SK-N-SH (cell line): ENCODE measurements at regions not wholly inside any gene's neighbourhood (a gene's known extent, or its start where the extent isn't known, plus 50 kb on each side); places are given as distances from the start of the nearest gene placed in this dataset.

Experiments used
- CTCF ChIA-PET: fragments of 300-600, 350-600 bp; formaldehyde crosslinking; extraction: SDS; loops from one replicate; lab custom pipeline; 2021; lab: Yijun Ruan, JAX
- POLR2A ChIA-PET: fragments of 350-600 bp; sonication (Branson Sonifier 250); formaldehyde crosslinking; extraction: SDS; loops from one replicate; lab custom pipeline; 2020; ENCODE audit warnings: antibody characterized with exemption, inconsistent platforms; lab: Yijun Ruan, JAX
- DNase-seq: peaks from one replicate; pipeline ENCODE4 v3.0.0; 2012
- H2AFZ ChIP-seq: fragments of 200-600 bp; sonication (generic); 2 replicates; pipeline ENCODE4 v1.8.1; 2016; ENCODE audit warnings: antibody characterized with exemption, mild to moderate bottlenecking, low read depth
- H3F3A ChIP-seq: fragments of 200-600 bp; sonication (generic); replicated peaks from 2 replicates; pipeline ENCODE3; 2016; ENCODE audit warnings: antibody characterized with exemption, mild to moderate bottlenecking; ENCODE audit not compliant: insufficient read depth
- H3K27ac ChIP-seq, 2 experiments: fragments of 200-500 bp in 1 of 2; fragments of 200-600 bp in 1 of 2; sonication (Bioruptor generic) in 1 of 2; sonication (generic), shearing (Covaris generic) in 1 of 2; 2 replicates each; pipeline versions ENCODE4 v1.5.1 to v1.6.1; 2014 to 2016; ENCODE audit warnings: low read depth in 2 of 2, inconsistent platforms in 1 of 2, low read length in 1 of 2, mild to moderate bottlenecking in 1 of 2, mixed read lengths in 1 of 2
- H3K27me3 ChIP-seq: fragments of 200-600 bp; sonication (generic), shearing (Covaris generic); 2 replicates; pipeline ENCODE4 v1.6.1; 2016; ENCODE audit warnings: mixed run types; ENCODE audit not compliant: insufficient read depth
- H3K36me3 ChIP-seq, 2 experiments: fragments of 200-500 bp in 1 of 2; fragments of 200-600 bp in 1 of 2; sonication (Bioruptor generic) in 1 of 2; sonication (generic) in 1 of 2; replicated peaks in 1 of 2; 2 replicates each; pipeline versions ENCODE3 to v1.5.1; 2014 to 2016; ENCODE audit warnings: low read length in 1 of 2, mild to moderate bottlenecking in 1 of 2; ENCODE audit not compliant: insufficient read depth in 2 of 2, control insufficient read depth in 1 of 2
- H3K4me1 ChIP-seq, 2 experiments: fragments of 200-500 bp in 1 of 2; fragments of 200-600 bp in 1 of 2; sonication (Bioruptor generic) in 1 of 2; sonication (generic), shearing (Covaris generic) in 1 of 2; 2 replicates each; pipeline versions ENCODE4 v1.5.1 to v1.6.1; 2014 to 2016; ENCODE audit warnings: low read depth in 1 of 2, low read length in 1 of 2, mixed run types in 1 of 2; ENCODE audit not compliant: insufficient read depth in 2 of 2, control insufficient read depth in 1 of 2
- H3K4me2 ChIP-seq: fragments of 200-600 bp; sonication (generic), shearing (Covaris generic); 2 replicates; pipeline ENCODE4 v1.6.1; 2017; ENCODE audit warnings: mixed run types
- H3K4me3 ChIP-seq, 2 experiments: fragments of 200-500 bp in 1 of 2; fragments of 200-600 bp in 1 of 2; sonication (Bioruptor generic) in 1 of 2; sonication (generic), shearing (Covaris generic) in 1 of 2; 2 replicates each; pipeline versions ENCODE4 v1.5.1 to v1.8.1; 2014 to 2016; ENCODE audit warnings: low read depth in 2 of 2, inconsistent platforms in 1 of 2, low read length in 1 of 2, mild to moderate bottlenecking in 1 of 2, mixed read lengths in 1 of 2, moderate library complexity in 1 of 2
- H3K79me2 ChIP-seq: fragments of 200-600 bp; sonication (generic); 2 replicates; pipeline ENCODE4 v1.8.1; 2017; ENCODE audit warnings: mild to moderate bottlenecking; ENCODE audit not compliant: insufficient read depth
- H3K9ac ChIP-seq: fragments of 200-600 bp; sonication (generic); 2 replicates; pipeline ENCODE4 v1.6.1; 2017; ENCODE audit warnings: mixed run types
- H3K9me2 ChIP-seq: fragments of 200-600 bp; sonication (generic); 2 replicates; pipeline ENCODE4 v1.6.1; 2017; ENCODE audit warnings: mixed run types
- H3K9me3 ChIP-seq: fragments of 200-600 bp; sonication (generic); 2 replicates; pipeline ENCODE4 v1.6.1; 2017; ENCODE audit warnings: mixed run types, mild to moderate bottlenecking, moderate library complexity
- H4K20me1 ChIP-seq: fragments of 200-600 bp; sonication (generic); 2 replicates; pipeline ENCODE4 v1.6.1; 2017; ENCODE audit warnings: mild to moderate bottlenecking, mixed run types; ENCODE audit not compliant: insufficient read depth
- CHD2 ChIP-seq: fragments of 150-350 bp; IDR thresholded peaks from 2 replicates; pipeline ENCODE4 v1.6.1; 2018; ENCODE audit warnings: low read length; ENCODE audit not compliant: partially characterized antibody
- ELF1 ChIP-seq: IDR thresholded peaks from 2 replicates; pipeline ENCODE4 v1.4.0; 2012
- EP300 ChIP-seq, 2 experiments: IDR thresholded peaks; 2 replicates each; pipeline versions ENCODE4 v1.4.0 to v1.6.1; 2012; ENCODE audit warnings: borderline replicate concordance in 1 of 2, low read depth in 1 of 2, low read length in 1 of 2
- EZH2phosphoT487 ChIP-seq: fragments of 200-600 bp; sonication (generic); IDR thresholded peaks from 2 replicates; pipeline ENCODE4 v1.6.1; 2017; ENCODE audit warnings: low read depth, mixed run types, mild to moderate bottlenecking, antibody characterized with exemption, moderate library complexity, borderline replicate concordance
- FOXM1 ChIP-seq: IDR thresholded peaks from 2 replicates; pipeline ENCODE4 v1.4.0; 2012; ENCODE audit warnings: low read depth, mild to moderate bottlenecking
- GATA2 ChIP-seq: sonication (generic); formaldehyde crosslinking; IDR thresholded peaks from 2 replicates; pipeline ENCODE4 v1.5.0; 2020; ENCODE audit warnings: mild to moderate bottlenecking, missing genetic modification reagents
- MEF2A ChIP-seq: IDR thresholded peaks from 2 replicates; pipeline ENCODE4 v1.4.0; 2012; ENCODE audit warnings: low read depth, borderline replicate concordance
- MXI1 ChIP-seq: IDR thresholded peaks from 2 replicates; pipeline ENCODE4 v1.6.1; 2012; ENCODE audit warnings: mild to moderate bottlenecking, low read depth, low read length, improper control_type of control experiment
- NFIC ChIP-seq: IDR thresholded peaks from 2 replicates; pipeline ENCODE4 v1.4.0; 2012; ENCODE audit warnings: borderline replicate concordance
- NRF1 ChIP-seq: IDR thresholded peaks from 2 replicates; pipeline ENCODE4 v1.6.1; 2012; ENCODE audit warnings: low read depth, mild to moderate bottlenecking, low read length
- POLR2AphosphoS5 ChIP-seq: IDR thresholded peaks from 2 replicates; pipeline ENCODE4 v1.6.1; 2012; ENCODE audit warnings: low read depth, low read length
- RCOR1 ChIP-seq: fragments of 150-350 bp; IDR thresholded peaks from 2 replicates; pipeline ENCODE4 v1.6.1; 2017; ENCODE audit warnings: antibody characterized with exemption, low read length
- SMC3 ChIP-seq: IDR thresholded peaks from 2 replicates; pipeline ENCODE4 v1.6.1; 2012; ENCODE audit warnings: low read depth, low read length, improper control_type of control experiment
- TEAD4 ChIP-seq: IDR thresholded peaks from 2 replicates; pipeline ENCODE4 v1.4.0; 2012; ENCODE audit warnings: mild to moderate bottlenecking, borderline replicate concordance; ENCODE audit not compliant: insufficient read depth
- YY1 ChIP-seq: IDR thresholded peaks from 2 replicates; pipeline ENCODE4 v1.4.0; 2012; ENCODE audit warnings: low read depth, mild to moderate bottlenecking
- WGBS: methylation state at CpG from one replicate; pipeline ENCODE4 v1.1.6; 2017; ENCODE audit warnings: low lambda C conversion rate; 5-methylcytosine and 5-hydroxymethylcytosine counted together
- TF ChIP-seq, protein P1 (sequence below): IDR thresholded peaks from 2 replicates; pipeline ENCODE4 v1.4.0; 2012; ENCODE audit warnings: low read depth, borderline replicate concordance
- TF ChIP-seq, protein P2 (sequence below): IDR thresholded peaks from 2 replicates; pipeline ENCODE4 v1.4.0; 2012; ENCODE audit warnings: low read depth
- TF ChIP-seq, protein P3 (sequence below): fragments of 150-350 bp; IDR thresholded peaks from 2 replicates; pipeline ENCODE4 v1.6.1; 2017; ENCODE audit warnings: antibody characterized with exemption, low read length, low read depth, borderline replicate concordance
- TF ChIP-seq, protein P4 (sequence below): IDR thresholded peaks from 2 replicates; pipeline ENCODE4; 2012

DNA sequence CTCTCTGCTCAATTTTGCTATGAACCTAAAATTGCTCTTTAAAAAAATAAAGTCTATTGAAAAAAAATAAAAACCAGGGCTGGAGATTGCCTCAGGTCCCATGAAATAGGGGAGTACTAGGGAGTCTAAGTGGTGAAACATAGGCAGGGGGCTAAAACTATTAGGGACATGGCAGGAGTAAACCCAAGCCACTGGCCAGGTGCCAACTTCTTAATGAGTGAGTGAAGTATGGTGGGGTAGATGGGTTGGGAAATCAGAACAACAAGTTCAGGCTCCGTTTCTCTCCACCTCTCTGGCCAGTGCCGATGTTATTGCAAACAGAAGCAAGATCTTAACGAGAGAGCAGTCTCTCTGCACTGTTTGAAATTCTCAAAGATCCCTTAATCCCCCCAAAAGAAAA is 322.4 kb upstream of the CDH5 start:
- no peak for DNase-seq
- WGBS, result 33% methylated on average over 3 of the region's 3 CpGs
- H3F3A ChIP-seq, result no peaks in the 10 kb centered on the region
- no peaks in the 10 kb centered on the region for H3K9me3 ChIP-seq
- CTCF ChIA-PET, result no interaction called here
- no peak overlapping the region for H3K4me2 ChIP-seq
- H3K27ac ChIP-seq, result no peak overlapping the region
- no peaks in the 10 kb centered on the region for H3K27me3 ChIP-seq
- POLR2A ChIA-PET, result no interaction called here
- no peaks in the 10 kb centered on the region for H3K79me2 ChIP-seq
- no peaks in the 10 kb centered on the region for H3K36me3 ChIP-seq
- H3K9me2 ChIP-seq, result no peaks in the 10 kb centered on the region
- H3K4me3 ChIP-seq, result no peak overlapping the region
- H2AFZ ChIP-seq, result no peak overlapping the region
- TF ChIP-seq, protein P1, sequence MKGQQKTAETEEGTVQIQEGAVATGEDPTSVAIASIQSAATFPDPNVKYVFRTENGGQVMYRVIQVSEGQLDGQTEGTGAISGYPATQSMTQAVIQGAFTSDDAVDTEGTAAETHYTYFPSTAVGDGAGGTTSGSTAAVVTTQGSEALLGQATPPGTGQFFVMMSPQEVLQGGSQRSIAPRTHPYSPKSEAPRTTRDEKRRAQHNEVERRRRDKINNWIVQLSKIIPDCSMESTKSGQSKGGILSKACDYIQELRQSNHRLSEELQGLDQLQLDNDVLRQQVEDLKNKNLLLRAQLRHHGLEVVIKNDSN, result no peak
- TF ChIP-seq YY1 (no peak), TEAD4 (no peak), RCOR1 (no peak), NFIC (no peak), FOXM1 (no peak), MXI1 (no peak), EZH2phosphoT487 (no peak)
- TF ChIP-seq, protein P2, sequence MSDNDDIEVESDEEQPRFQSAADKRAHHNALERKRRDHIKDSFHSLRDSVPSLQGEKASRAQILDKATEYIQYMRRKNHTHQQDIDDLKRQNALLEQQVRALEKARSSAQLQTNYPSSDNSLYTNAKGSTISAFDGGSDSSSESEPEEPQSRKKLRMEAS, result no peak
- TF ChIP-seq, protein P3, sequence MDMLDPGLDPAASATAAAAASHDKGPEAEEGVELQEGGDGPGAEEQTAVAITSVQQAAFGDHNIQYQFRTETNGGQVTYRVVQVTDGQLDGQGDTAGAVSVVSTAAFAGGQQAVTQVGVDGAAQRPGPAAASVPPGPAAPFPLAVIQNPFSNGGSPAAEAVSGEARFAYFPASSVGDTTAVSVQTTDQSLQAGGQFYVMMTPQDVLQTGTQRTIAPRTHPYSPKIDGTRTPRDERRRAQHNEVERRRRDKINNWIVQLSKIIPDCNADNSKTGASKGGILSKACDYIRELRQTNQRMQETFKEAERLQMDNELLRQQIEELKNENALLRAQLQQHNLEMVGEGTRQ, result no peak
- no peak overlapping the region for H3K9ac ChIP-seq
- H3K4me1 ChIP-seq, result no peaks in the 10 kb centered on the region; a peak in 1 of 4 replicates
- no peaks in the 10 kb centered on the region for H4K20me1 ChIP-seq

DNA sequence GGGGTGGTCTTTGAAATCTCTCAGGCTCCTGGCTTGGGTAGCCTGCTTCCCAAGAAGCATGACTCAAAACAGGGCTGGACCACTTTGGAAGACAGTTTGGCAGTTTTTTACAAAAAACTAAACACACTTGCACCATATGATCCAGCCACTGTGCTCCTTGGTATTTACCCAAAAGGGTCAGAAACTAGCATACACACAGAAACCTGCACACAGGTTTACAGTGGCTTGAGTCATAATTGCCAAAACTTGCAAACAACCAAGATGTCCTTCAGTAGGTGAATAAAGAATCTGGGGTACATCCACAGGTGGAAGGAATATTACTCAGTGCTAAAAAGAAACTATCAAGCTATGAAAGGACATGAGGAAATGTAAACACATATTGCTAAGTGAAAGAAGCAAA is 323.2 kb upstream of the CDH5 start:
- Histone ChIP-seq H2AFZ (no peak overlapping the region), H3K4me3 (no peak overlapping the region), H3K36me3 (no peaks in the 10 kb centered on the region), H3K4me1 (no peaks in the 10 kb centered on the region; a peak in 1 of 4 replicates), H3K9me2 (no peaks in the 10 kb centered on the region), H3K79me2 (no peaks in the 10 kb centered on the region), H3K9ac (no peak overlapping the region), H3F3A (no peaks in the 10 kb centered on the region), H3K9me3 (no peaks in the 10 kb centered on the region), H3K27ac (no peak overlapping the region), H3K4me2 (no peak overlapping the region), H4K20me1 (no peaks in the 10 kb centered on the region), H3K27me3 (no peaks in the 10 kb centered on the region)
- POLR2A ChIA-PET, result no interaction called here
- TF ChIP-seq GATA2 (CRISPR knock-in tag) (no peak), MXI1 (no peak), ELF1 (no peak), SMC3 (no peak), MEF2A (no peak), NRF1 (no peak), EP300 (IDR thresholded peaks at IDR 0.05; ENCODE audit: borderline replicate concordance in 1 of 2, low read depth in 1 of 2, low read length in 1 of 2) (no peak), POLR2AphosphoS5 (no peak), CHD2 (no peak), TEAD4 (no peak)
- TF ChIP-seq, protein P3, result no peak
- TF ChIP-seq, protein P4, sequence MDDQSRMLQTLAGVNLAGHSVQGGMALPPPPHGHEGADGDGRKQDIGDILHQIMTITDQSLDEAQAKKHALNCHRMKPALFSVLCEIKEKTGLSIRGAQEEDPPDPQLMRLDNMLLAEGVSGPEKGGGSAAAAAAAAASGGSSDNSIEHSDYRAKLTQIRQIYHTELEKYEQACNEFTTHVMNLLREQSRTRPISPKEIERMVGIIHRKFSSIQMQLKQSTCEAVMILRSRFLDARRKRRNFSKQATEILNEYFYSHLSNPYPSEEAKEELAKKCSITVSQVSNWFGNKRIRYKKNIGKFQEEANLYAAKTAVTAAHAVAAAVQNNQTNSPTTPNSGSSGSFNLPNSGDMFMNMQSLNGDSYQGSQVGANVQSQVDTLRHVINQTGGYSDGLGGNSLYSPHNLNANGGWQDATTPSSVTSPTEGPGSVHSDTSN, result no peak
- CTCF ChIA-PET, result no interaction called here
- no peak for DNase-seq
